ENCODE measurements at regions not wholly inside any gene's neighbourhood (a gene's known extent, or its start where the extent isn't known, plus 50 kb on each side); places are given as distances from the start of the nearest gene placed in this dataset.

- TF ChIP-seq CTCF (IDR thresholded peaks at IDR 0.05) (no peak), POLR2A (IDR thresholded peaks at IDR 0.05) (no peak)
Observed at GRCh38 chr4:183848805-183849204, 56.3 kb upstream of the STOX2 start.

Data from right lobe of liver (tissue), 4 donors.